ENCODE measurements at regions not wholly inside any gene's neighbourhood (a gene's known extent, or its start where the extent isn't known, plus 50 kb on each side); places are given as distances from the start of the nearest gene placed in this dataset.

GRCh38 chr13:103325672-103326071, 259.5 kb upstream of the SLC10A2 start:
- TF ChIP-seq CTCF (IDR thresholded peaks at IDR 0.05; ENCODE audit: low read depth, low read length) (no peak), EZH2phosphoT487 (IDR thresholded peaks at IDR 0.05; ENCODE audit: low read depth) (no peak)

Data from OCI-LY3 (cell line).